Fibroblast of lung (primary cell): ENCODE measurements at regions not wholly inside any gene's neighbourhood (a gene's known extent, or its start where the extent isn't known, plus 50 kb on each side); places are given as distances from the start of the nearest gene placed in this dataset.

Source experiments
- EZH2 ChIP-seq: IDR thresholded peaks from 2 replicates; pipeline ENCODE4 v1.5.1; 2012; ENCODE audit warnings: low read length, control low read depth, mild to moderate bottlenecking; ENCODE audit errors: missing control alignments
- TF ChIP-seq, protein P1 (sequence below), 2 donors: IDR thresholded peaks in 1 of 2; conservative IDR thresholded peaks in 1 of 2; 1 replicate in 1 of 2; 2 replicates in 1 of 2; pipeline ENCODE4 v1.5.1; 2011 to 2012; ENCODE audit warnings: low read length in 2 of 2, control low read depth in 1 of 2, inconsistent platforms in 1 of 2, low read depth in 1 of 2, mild to moderate bottlenecking in 1 of 2

DNA sequence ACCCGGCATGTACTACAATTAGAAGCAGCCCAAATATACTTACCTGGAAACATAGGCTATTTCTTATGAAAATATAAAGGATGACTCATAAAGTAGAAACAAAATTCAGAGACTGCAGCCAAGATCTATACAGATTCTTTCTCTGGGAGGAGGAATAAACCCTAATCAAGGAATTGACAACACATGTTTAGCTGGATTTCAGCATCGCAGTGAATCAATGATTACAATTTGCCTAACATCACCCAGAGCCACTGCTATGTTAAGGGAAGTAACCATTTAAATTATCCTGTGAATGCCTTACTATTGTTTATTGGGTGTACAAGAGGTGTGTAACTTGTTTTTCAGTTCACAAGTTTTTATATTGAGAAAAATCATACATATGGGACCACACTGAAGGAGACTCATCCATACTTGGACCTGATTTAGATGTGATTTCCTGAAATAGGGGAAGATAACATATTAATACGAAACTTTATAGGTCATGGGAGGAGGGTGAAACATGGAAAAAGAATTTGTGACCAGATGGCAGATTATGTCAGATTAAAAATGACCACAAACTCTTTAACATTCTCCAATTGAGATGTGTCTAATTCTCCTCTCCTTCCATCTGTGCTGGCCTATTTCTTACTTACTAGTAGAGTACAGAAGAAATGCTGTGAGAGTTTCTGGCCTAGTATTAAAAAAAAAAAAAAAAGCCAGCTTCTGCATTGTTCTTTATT, 1168.4 kb downstream of the SLITRK1 start:
- TF ChIP-seq, protein P1, sequence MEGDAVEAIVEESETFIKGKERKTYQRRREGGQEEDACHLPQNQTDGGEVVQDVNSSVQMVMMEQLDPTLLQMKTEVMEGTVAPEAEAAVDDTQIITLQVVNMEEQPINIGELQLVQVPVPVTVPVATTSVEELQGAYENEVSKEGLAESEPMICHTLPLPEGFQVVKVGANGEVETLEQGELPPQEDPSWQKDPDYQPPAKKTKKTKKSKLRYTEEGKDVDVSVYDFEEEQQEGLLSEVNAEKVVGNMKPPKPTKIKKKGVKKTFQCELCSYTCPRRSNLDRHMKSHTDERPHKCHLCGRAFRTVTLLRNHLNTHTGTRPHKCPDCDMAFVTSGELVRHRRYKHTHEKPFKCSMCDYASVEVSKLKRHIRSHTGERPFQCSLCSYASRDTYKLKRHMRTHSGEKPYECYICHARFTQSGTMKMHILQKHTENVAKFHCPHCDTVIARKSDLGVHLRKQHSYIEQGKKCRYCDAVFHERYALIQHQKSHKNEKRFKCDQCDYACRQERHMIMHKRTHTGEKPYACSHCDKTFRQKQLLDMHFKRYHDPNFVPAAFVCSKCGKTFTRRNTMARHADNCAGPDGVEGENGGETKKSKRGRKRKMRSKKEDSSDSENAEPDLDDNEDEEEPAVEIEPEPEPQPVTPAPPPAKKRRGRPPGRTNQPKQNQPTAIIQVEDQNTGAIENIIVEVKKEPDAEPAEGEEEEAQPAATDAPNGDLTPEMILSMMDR (conservative IDR thresholded peaks at IDR 0.05 in 1 of 2, IDR thresholded peaks at IDR 0.05 in 1 of 2; ENCODE audit: low read depth in 1 of 2, low read length in 2 of 2): no peak
- TF ChIP-seq EZH2: no peak
